ENCODE measurements at regions not wholly inside any gene's neighbourhood (a gene's known extent, or its start where the extent isn't known, plus 50 kb on each side); places are given as distances from the start of the nearest gene placed in this dataset.
"Not testable (repeated sequence)": the region's sequence is repeated elsewhere in the genome, so short reads cannot be mapped to it uniquely, and the experiment has no call there.

DNA sequence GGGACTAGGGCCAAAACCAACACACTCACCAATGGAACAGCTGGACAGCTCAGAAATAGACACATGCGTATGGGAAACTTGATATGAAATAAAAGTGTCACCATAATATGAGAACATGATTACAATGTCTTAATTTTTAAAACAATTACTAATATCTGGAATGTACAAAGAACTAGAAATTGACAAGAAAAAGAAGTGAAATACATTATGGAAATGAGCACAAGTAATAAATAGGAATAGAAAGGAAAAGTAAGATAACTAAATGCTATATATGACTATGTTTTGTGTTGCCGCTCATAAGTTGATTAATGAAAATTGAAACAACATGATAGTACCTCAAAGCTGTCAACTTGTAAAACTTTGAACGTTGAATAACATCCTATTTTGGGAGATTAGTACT is 801.1 kb downstream of the SLITRK5 start:
- no peaks in the 10 kb centered on the region for H3K36me3 ChIP-seq (ENCODE audit: low read depth)
- no peaks in the 10 kb centered on the region for H3K27me3 ChIP-seq (ENCODE audit: insufficient read depth, low read depth)
- no peak overlapping the region for H2AFZ ChIP-seq
- H3K79me2 ChIP-seq (ENCODE audit: low read depth), result no peaks in the 10 kb centered on the region
- no peaks in the 10 kb centered on the region for H3K9me2 ChIP-seq (ENCODE audit: insufficient read depth)
- no peak overlapping the region for H3K27ac ChIP-seq
- POLR2A ChIA-PET (ENCODE audit: unreplicated experiment), result no interaction called here
- H3K4me1 ChIP-seq (replicated peaks; ENCODE audit: insufficient read depth), result no peaks in the 10 kb centered on the region
- H3F3A ChIP-seq (ENCODE audit: insufficient read depth, low read depth), result no peaks in the 10 kb centered on the region
- TF ChIP-seq, protein P1, sequence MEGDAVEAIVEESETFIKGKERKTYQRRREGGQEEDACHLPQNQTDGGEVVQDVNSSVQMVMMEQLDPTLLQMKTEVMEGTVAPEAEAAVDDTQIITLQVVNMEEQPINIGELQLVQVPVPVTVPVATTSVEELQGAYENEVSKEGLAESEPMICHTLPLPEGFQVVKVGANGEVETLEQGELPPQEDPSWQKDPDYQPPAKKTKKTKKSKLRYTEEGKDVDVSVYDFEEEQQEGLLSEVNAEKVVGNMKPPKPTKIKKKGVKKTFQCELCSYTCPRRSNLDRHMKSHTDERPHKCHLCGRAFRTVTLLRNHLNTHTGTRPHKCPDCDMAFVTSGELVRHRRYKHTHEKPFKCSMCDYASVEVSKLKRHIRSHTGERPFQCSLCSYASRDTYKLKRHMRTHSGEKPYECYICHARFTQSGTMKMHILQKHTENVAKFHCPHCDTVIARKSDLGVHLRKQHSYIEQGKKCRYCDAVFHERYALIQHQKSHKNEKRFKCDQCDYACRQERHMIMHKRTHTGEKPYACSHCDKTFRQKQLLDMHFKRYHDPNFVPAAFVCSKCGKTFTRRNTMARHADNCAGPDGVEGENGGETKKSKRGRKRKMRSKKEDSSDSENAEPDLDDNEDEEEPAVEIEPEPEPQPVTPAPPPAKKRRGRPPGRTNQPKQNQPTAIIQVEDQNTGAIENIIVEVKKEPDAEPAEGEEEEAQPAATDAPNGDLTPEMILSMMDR (conservative IDR thresholded peaks at IDR 0.05), result no peak
- no peak for TF ChIP-seq EZH2 (IDR thresholded peaks at IDR 0.05; ENCODE audit: low read depth)
- DNase-seq, result no peak
- intact Hi-C loops (cut with micrococcal nuclease; ENCODE audit: unreplicated experiment), result no loop called here
- CTCF ChIA-PET, result no interaction called here
- H3K9me3 ChIP-seq (ENCODE audit: insufficient read depth, low read depth), result no peaks in the 10 kb centered on the region
- H3K4me3 ChIP-seq, result no peak overlapping the region
- H4K20me1 ChIP-seq (ENCODE audit: insufficient read depth), result no peaks in the 10 kb centered on the region
- H3K4me2 ChIP-seq, result no peak overlapping the region
- no TSS peak for BruUV-seq (replicated peaks)

DNA sequence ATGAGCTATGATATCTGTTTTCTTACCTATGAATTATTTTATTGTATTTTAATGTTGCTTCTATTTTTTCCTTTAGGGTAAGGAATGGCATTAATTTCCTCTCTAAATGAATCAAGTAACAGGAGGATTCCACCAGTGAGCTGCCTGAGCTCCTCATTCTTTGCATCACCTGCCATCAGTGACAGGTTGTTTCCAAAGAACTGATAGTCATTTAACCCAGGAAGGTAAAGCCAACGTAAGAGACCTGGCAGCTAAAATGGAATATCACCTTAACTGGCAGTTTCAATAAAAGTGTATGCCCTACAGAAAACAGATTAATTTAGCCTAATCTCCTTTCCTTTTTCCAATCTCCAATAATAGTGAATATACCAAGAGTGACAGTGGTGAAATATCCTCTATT is 812.0 kb downstream of the SLITRK5 start:
- Histone ChIP-seq H3K9me3 (ENCODE audit: insufficient read depth, low read depth) (no peaks in the 10 kb centered on the region), H3K36me3 (ENCODE audit: low read depth) (no peaks in the 10 kb centered on the region), H3K4me3 (no peak overlapping the region), H3F3A (ENCODE audit: insufficient read depth, low read depth) (no peaks in the 10 kb centered on the region), H2AFZ (no peak overlapping the region), H3K27ac (no peak overlapping the region), H3K4me1 (replicated peaks; ENCODE audit: insufficient read depth) (no peaks in the 10 kb centered on the region), H3K9me2 (ENCODE audit: insufficient read depth) (no peaks in the 10 kb centered on the region), H4K20me1 (ENCODE audit: insufficient read depth) (no peaks in the 10 kb centered on the region), H3K27me3 (ENCODE audit: insufficient read depth, low read depth) (no peaks in the 10 kb centered on the region), H3K79me2 (ENCODE audit: low read depth) (no peaks in the 10 kb centered on the region), H3K4me2 (no peak overlapping the region)
- ChIA-PET CTCF (no interaction called here), POLR2A (ENCODE audit: unreplicated experiment) (no interaction called here)
- TF ChIP-seq, protein P1 (conservative IDR thresholded peaks at IDR 0.05), result no peak
- no peak for TF ChIP-seq EZH2 (IDR thresholded peaks at IDR 0.05; ENCODE audit: low read depth)
- no TSS peak for BruUV-seq (replicated peaks)
- no peak for DNase-seq
- intact Hi-C loops (cut with micrococcal nuclease; ENCODE audit: unreplicated experiment), result no loop called here

DNA sequence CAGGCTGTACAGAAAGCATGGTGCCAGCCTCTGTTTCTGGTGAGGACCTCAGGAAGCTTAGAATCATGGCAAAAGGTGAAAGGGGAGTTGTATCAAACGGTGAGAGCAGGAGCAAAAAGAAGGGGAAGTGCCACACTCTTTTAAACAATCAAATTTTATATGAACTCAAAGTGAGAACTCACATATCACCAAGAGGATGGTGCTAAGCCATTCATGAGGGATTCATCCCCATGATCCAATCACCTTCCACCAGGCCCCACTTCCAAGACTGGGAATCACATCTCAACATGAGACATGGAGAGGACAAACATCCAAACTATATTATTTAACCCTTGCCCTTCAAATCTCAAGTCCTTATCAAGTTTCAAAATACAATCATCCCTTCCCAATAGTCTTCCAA is 836.7 kb downstream of the SLITRK5 start:
- no peak for DNase-seq
- ChIA-PET POLR2A (ENCODE audit: unreplicated experiment) (no interaction called here), CTCF (no interaction called here)
- BruUV-seq (replicated peaks), result no TSS peak
- Histone ChIP-seq H3K4me2 (no peak overlapping the region), H2AFZ (no peak overlapping the region), H3K4me3 (no peak overlapping the region), H3K27me3 (ENCODE audit: insufficient read depth, low read depth) (no peaks in the 10 kb centered on the region), H3K36me3 (ENCODE audit: low read depth) (no peaks in the 10 kb centered on the region), H3K9me2 (ENCODE audit: insufficient read depth) (no peaks in the 10 kb centered on the region), H3K79me2 (ENCODE audit: low read depth) (no peaks in the 10 kb centered on the region), H3K4me1 (replicated peaks; ENCODE audit: insufficient read depth) (no peaks in the 10 kb centered on the region), H3F3A (ENCODE audit: insufficient read depth, low read depth) (no peaks in the 10 kb centered on the region), H4K20me1 (ENCODE audit: insufficient read depth) (no peaks in the 10 kb centered on the region), H3K9me3 (ENCODE audit: insufficient read depth, low read depth) (no peaks in the 10 kb centered on the region), H3K27ac (no peak overlapping the region)
- TF ChIP-seq, protein P1 (conservative IDR thresholded peaks at IDR 0.05), result no peak
- no peak for TF ChIP-seq EZH2 (IDR thresholded peaks at IDR 0.05; ENCODE audit: low read depth)
- intact Hi-C loops (cut with micrococcal nuclease; ENCODE audit: unreplicated experiment), result no loop called here

DNA sequence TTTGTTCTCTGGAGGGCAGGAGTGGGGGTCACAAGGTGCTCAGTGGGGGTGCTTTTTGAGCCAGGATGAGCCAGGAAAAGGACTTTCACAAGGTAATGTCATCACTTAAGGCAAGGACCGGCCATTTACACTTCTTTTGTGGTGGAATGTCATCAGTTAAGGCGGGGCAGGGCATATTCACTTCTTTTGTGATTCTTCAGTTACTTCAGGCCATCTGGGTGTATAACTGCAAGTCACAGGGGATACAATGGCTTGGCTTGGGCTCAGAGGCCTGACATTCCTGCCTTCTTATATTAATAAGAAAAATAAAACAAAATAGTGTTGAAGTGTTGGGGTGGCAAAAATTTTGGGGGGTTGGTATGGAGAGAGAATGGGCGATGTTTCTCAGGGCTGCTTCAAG is 841.8 kb downstream of the SLITRK5 start:
- H3F3A ChIP-seq (ENCODE audit: insufficient read depth, low read depth); BruUV-seq (replicated peaks); H3K9me3 ChIP-seq (ENCODE audit: insufficient read depth, low read depth); POLR2A ChIA-PET (ENCODE audit: unreplicated experiment); H2AFZ ChIP-seq; H3K9me2 ChIP-seq (ENCODE audit: insufficient read depth); H3K27me3 ChIP-seq (ENCODE audit: insufficient read depth, low read depth); CTCF ChIA-PET; H3K4me2 ChIP-seq; DNase-seq; H3K79me2 ChIP-seq (ENCODE audit: low read depth); H3K4me3 ChIP-seq; H3K36me3 ChIP-seq (ENCODE audit: low read depth); H3K4me1 ChIP-seq (replicated peaks; ENCODE audit: insufficient read depth); H4K20me1 ChIP-seq (ENCODE audit: insufficient read depth); H3K27ac ChIP-seq; intact Hi-C loops (cut with micrococcal nuclease; ENCODE audit: unreplicated experiment): not testable (repeated sequence)
